ENCODE measurements at regions not wholly inside any gene's neighbourhood (a gene's known extent, or its start where the extent isn't known, plus 50 kb on each side); places are given as distances from the start of the nearest gene placed in this dataset.

GRCh38 chr2:118665784-118666529, 181.5 kb downstream of the EN1 start:
- DNase-seq (ENCODE audit: low read depth in 2 of 2), result no peak

DNA sequence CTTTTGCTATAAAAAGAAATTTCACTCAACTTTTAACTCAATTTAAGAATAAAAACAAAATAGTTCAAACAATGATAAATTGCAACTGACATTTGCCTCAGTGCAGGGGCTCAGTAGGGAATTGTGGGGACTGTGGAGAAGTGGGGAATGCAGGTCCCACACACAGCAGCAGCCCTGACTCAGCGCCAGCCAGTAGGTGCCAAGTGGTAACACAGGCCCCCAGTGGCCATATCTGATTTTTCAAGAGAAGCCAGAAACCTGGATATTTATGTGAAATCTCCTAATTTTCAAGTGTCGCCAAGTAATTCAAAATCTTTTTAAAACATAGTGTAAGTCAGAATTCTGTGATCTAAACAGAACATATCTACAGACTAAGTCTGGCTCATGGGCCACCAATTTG, 186.3 kb downstream of the EN1 start:
- no peak for DNase-seq (ENCODE audit: low read depth in 2 of 2)

- DNase-seq (ENCODE audit: low read depth in 2 of 2), result no peak
These were observed 188.8 kb downstream of the EN1 start for GRCh38 chr2:118658596-118659198.

DNA sequence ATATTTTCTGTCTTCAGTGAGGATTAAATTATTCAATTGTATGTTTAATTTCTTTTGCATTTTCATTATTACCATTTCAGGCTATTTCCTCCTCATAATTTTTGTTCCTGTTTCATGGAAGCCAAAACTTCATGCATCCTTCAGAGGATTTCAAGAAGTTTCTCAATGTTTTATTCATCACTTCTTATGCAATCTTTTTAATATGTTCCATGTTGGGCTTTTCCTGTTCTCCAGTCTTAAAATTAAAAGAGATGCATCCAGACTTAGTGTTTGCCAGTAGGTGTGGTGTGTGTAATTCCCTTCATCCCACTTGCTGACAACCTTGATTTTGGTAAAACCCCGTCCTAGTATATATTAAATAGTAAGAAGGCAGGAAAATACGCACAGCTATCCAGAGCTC, 190.0 kb downstream of the EN1 start:
- no peak for DNase-seq (ENCODE audit: low read depth in 2 of 2)

GRCh38 chr2:118654945-118655344, 192.5 kb downstream of the EN1 start:
- DNase-seq (ENCODE audit: low read depth in 2 of 2), result no peak

DNA sequence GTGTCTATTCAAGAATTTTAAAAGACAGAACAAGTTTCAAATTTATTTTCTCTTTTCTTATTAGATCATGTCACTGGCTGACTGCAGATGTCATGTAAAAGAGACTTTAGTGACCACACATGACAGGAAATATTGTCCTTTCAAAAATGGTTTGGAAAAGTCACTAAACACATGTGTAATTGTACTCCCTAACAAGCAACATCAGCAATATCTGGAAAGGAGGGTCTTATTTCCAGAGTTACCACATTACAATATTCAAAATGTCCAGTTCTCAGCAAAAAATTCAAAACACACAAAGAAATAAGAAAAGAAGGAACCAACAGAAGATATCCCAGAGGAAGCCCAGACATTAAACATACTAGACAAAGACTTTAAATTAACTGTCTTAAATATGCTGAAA, 197.1 kb downstream of the EN1 start:
- DNase-seq (ENCODE audit: low read depth in 2 of 2), result no peak

GRCh38 chr2:118645876-118646275, 201.6 kb downstream of the EN1 start:
- no peak for DNase-seq (ENCODE audit: low read depth in 2 of 2)

- no peak for DNase-seq (ENCODE audit: low read depth in 2 of 2)
These were observed 203.3 kb downstream of the EN1 start for GRCh38 chr2:118644190-118644589.

DNA sequence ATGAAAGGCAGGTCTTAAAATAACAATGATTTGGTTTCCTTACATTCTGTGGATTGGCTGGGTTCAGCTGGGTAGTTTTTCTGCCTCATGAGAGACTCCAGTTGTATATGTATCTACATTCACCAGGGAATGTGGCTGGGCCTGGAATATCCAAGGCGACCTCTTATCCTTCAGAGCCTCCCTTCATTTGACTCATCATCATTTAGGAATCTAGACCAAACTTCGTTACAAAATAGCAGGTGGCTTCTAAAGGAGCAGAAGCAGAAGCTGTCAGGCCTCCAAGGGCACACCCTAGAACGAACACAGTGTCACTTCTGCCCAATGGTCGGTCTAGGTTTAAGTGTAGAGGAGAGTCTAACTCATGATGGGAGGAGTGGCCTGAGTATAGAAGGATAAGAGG, 204.2 kb downstream of the EN1 start:
- DNase-seq (ENCODE audit: low read depth in 2 of 2), result no peak

- no peak for DNase-seq (ENCODE audit: low read depth in 2 of 2)
These were observed 204.9 kb downstream of the EN1 start for GRCh38 chr2:118642501-118642900.

DNA sequence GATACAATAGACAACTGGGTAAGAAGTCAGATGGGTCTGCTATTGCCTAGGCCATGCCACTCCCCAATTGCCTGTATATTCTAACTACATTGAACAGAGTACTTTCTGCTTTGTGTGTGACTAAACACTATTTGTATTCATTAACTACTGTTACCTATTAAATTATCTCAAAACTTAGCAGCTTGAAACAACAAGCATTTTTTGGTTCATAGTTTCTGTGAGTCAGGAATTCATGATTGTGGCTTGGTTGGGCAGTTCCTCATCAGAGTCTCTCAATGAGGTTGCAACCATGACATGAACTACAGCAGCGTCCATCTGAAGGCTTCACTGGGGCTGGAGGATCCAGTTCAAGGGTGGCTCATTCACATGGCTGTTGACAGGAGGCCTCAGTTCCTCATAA, 205.7 kb downstream of the EN1 start:
- DNase-seq (ENCODE audit: low read depth in 2 of 2), result no peak

GRCh38 chr2:118639371-118639770, 208.1 kb downstream of the EN1 start:
- no peak for DNase-seq (ENCODE audit: low read depth in 2 of 2)

- no peak for DNase-seq (ENCODE audit: low read depth in 2 of 2)
These were observed 209.0 kb downstream of the EN1 start for GRCh38 chr2:118638453-118638852.

GRCh38 chr2:118635891-118636290, 211.6 kb downstream of the EN1 start:
- no peak for DNase-seq (ENCODE audit: low read depth in 2 of 2)

GRCh38 chr2:118634876-118635275, 212.6 kb downstream of the EN1 start:
- no peak for DNase-seq (ENCODE audit: low read depth in 2 of 2)

GRCh38 chr2:118633371-118634018, 214.0 kb downstream of the EN1 start:
- no peak for DNase-seq (ENCODE audit: low read depth in 2 of 2)

- no peak for DNase-seq (ENCODE audit: low read depth in 2 of 2)
These were observed 214.5 kb downstream of the EN1 start for GRCh38 chr2:118632921-118633320.

DNA sequence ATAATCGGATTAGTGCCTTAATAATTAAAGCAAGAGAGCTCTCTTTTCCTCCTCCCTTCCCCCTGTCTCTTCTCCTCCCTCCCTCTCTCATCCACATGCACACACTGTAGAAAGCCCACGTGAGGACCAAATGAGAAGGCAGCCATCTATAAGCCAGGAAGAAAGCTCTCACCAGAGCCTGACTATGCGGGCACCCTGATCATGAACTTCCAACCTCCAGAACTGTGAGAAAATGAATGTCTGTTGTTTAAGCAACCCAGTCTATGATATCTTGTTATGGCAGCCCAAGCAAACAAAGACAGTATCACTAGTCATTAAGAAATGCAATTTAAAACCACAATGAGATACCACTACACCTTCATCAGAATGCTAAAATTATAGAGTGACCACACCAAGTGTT, 220.3 kb downstream of the EN1 start:
- no peak for DNase-seq (ENCODE audit: low read depth in 2 of 2)

- no peak for DNase-seq (ENCODE audit: low read depth in 2 of 2)
These were observed 224.5 kb downstream of the EN1 start for GRCh38 chr2:118622913-118623312.

DNA sequence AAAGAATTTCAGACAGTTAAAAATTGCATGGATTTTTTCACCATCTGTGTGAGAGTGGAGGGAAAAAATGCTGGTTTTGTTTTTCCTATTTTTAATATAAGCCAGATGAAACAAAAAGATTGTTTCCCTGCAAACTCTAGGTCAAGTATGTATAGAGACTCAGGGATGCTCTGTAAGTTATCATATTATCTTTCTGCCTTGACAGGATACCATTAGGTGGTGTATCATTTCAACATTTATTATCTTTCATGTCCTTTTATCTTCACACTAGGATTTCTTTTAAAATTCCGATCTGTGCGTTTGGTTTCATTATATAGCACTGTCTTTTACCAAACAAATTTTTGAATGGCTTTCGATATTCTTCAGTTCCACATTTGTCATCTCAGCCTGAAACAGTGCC, 225.3 kb downstream of the EN1 start:
- DNase-seq (ENCODE audit: low read depth in 2 of 2), result no peak

DNA sequence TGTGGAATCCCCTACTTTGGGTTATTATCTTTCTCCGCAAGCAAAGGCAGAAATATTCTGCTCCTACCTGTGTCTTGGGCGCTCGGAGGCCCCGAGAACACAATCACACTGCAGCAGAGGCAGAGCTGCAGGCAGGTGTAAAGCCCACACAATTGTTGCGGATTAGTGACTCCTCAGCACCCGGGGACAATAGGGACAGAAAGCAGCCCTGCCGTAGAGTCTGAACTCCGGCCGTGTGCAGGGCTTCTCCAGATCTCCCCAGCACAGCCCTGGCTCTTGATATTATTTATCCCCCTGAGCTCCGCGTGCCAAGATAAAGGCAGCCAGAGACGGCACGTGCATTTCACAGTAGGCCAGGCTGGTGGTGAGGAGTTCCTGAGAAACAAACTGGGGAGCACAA, 229.2 kb downstream of the EN1 start:
- DNase-seq (ENCODE audit: low read depth in 2 of 2), result no peak

- DNase-seq (ENCODE audit: low read depth in 2 of 2), result no peak
These were observed 231.0 kb downstream of the EN1 start for GRCh38 chr2:118616432-118616831.

DNA sequence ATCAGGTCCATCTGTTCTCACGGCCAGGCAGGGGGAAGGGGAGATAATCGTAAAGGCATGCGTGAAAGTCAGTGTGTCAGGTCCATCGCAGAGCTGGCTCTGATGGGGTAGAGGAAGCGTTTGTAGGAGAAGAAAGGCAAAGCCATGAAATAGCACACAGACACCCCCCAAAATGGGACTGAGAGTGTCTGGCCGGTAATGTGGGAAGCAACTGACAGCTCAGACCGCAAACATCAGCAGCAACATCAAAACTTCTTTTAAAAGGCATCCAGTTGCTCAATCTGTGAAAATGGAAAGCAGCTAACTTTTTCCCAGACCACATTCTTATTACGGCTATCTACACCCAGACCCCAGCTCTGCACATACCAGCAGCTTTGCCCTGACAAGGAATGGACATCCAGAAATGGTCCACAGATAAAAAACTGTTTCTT, 232.6 kb downstream of the EN1 start:
- DNase-seq (ENCODE audit: low read depth in 2 of 2), result no peak

All from stimulated activated CD8-positive, alpha-beta memory T cell treated with anti-CD3 and anti-CD28 coated beads, Interleukin-15, amount 100 ng/mL, for 48 hours (primary cell).